ACC112 (cell line): ENCODE measurements at regions not wholly inside any gene's neighbourhood (a gene's known extent, or its start where the extent isn't known, plus 50 kb on each side); places are given as distances from the start of the nearest gene placed in this dataset.
"Not testable (repeated sequence)": the region's sequence is repeated elsewhere in the genome, so short reads cannot be mapped to it uniquely, and the experiment has no call there.

Source experiments
- H2AFZ ChIP-seq: fragments of 200-600 bp; sonication (generic); one replicate; pipeline ENCODE4 v1.6.0; 2017; ENCODE audit warnings: antibody characterized with exemption, low read length; ENCODE audit not compliant: unreplicated experiment
- H3K27ac ChIP-seq: fragments of 200-600 bp; sonication (generic); 2 replicates; pipeline ENCODE4 v1.5.1; 2014; ENCODE audit warnings: low read depth, mild to moderate bottlenecking, antibody characterized with exemption, low read length, moderate library complexity
- H3K27me3 ChIP-seq: fragments of 200-600 bp; sonication (generic); 2 replicates; pipeline ENCODE4 v1.6.1; 2014; ENCODE audit warnings: mild to moderate bottlenecking, antibody characterized with exemption, low read length, moderate library complexity, mixed read lengths; ENCODE audit not compliant: insufficient read depth
- H3K36me3 ChIP-seq: fragments of 200-600 bp; sonication (generic); 2 replicates; pipeline ENCODE4 v1.6.1; 2016; ENCODE audit warnings: mild to moderate bottlenecking, antibody characterized with exemption, low read length, moderate library complexity, mixed read lengths; ENCODE audit not compliant: insufficient read depth
- H3K4me1 ChIP-seq: fragments of 200-600 bp; sonication (generic); one replicate; pipeline ENCODE4 v1.6.1; 2016; ENCODE audit warnings: low read length, mixed read lengths; ENCODE audit not compliant: insufficient read depth, unreplicated experiment, control insufficient read depth
- H3K4me3 ChIP-seq: fragments of 200-600 bp; sonication (generic); 2 replicates; pipeline ENCODE4 v1.5.1; 2014; ENCODE audit warnings: mild to moderate bottlenecking, low read depth, low read length
- H3K79me2 ChIP-seq: fragments of 200-600 bp; sonication (generic); one replicate; pipeline ENCODE4 v1.6.0; 2016; ENCODE audit warnings: low read length; ENCODE audit not compliant: control insufficient read depth, unreplicated experiment, insufficient read depth

- Histone ChIP-seq H3K79me2 (no peaks in the 10 kb centered on the region), H3K4me3 (no peak overlapping the region), H3K27ac (no peak overlapping the region), H3K27me3 (no peaks in the 10 kb centered on the region), H3K36me3 (no peaks in the 10 kb centered on the region), H2AFZ (no peak overlapping the region), H3K4me1 (no peaks in the 10 kb centered on the region)
These were observed 510.1 kb upstream of the AUTS2 start for GRCh38 chr7:69088185-69088584.

DNA sequence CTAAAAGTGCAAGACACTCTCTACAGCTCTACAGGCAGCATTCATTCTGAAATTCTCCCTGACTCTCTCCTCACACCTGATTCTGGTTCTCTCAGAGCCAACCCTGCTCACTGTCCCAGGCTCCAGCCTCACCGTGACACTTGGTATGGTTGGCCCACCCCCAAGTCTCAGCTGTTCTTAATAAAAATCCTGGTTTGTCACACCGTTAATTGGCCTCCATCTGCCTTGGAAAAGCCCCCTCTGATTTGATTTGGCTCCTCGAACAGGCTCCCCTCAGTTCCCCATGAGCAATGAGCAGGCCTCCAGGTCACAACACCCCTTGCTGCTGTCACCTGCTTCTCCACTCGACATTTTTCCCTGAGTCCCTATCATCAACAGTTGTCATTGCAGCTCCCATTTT is 507.3 kb upstream of the AUTS2 start:
- no peak overlapping the region for H3K27ac ChIP-seq
- no peaks in the 10 kb centered on the region for H3K79me2 ChIP-seq
- H3K4me1 ChIP-seq: no peaks in the 10 kb centered on the region
- H3K27me3 ChIP-seq: no peaks in the 10 kb centered on the region
- no peak overlapping the region for H3K4me3 ChIP-seq
- no peaks in the 10 kb centered on the region for H3K36me3 ChIP-seq
- no peak overlapping the region for H2AFZ ChIP-seq

GRCh38 chr7:69091521-69091920 is 506.8 kb upstream of the AUTS2 start:
- no peaks in the 10 kb centered on the region for H3K4me1 ChIP-seq

DNA sequence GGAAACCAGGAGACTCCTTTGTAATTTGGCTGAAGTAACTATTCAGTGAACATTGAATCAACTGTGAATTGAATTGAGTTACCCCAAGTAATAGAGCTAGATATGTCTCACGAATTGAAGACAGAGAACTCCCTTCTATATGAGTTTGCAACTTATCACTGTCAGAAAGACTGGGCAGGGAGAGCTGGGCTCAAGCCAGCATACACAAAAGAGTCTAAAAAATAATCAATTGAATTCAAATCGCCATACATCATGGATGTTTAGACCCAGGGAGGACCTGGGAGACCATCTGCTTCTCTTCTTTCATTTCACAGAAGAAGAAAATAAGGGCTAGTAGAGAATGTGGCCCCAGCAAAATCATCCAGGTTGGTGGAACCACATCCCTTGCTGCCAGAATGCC is 503.1 kb upstream of the AUTS2 start:
- Histone ChIP-seq H2AFZ (no peak overlapping the region), H3K27ac (no peak overlapping the region), H3K4me3 (no peak overlapping the region), H3K79me2 (no peaks in the 10 kb centered on the region), H3K4me1 (no peaks in the 10 kb centered on the region), H3K36me3 (no peaks in the 10 kb centered on the region), H3K27me3 (no peaks in the 10 kb centered on the region)

More at GRCh38 chr7:69091521-69091920, 506.8 kb upstream of the AUTS2 start:
- Histone ChIP-seq H3K27me3 (no peaks in the 10 kb centered on the region), H3K36me3 (no peaks in the 10 kb centered on the region), H3K4me3 (no peak overlapping the region), H3K27ac (no peak overlapping the region), H3K79me2 (no peaks in the 10 kb centered on the region), H2AFZ (no peak overlapping the region)

DNA sequence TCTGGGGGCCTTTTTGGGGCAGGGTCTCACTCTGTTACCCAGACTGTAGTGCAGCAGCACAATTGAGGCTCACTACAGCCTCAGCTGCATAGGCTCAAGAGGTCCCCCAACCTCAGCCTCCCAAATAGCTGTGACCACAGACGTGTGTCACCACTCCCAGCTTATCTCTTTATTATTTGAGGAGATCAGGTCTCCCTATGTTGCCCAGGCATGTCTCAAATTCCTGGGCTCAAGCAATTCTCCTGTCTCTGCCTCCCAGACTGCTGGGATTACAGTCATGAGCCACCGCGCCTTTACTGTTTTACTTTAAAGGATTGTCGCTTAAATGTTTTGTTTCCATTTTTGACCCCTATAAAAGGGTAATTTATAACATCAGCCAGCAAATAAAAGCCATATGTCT is 502.6 kb upstream of the AUTS2 start:
- no peak overlapping the region for H2AFZ ChIP-seq
- H3K27me3 ChIP-seq: no peaks in the 10 kb centered on the region
- H3K27ac ChIP-seq: no peak overlapping the region
- H3K36me3 ChIP-seq: no peaks in the 10 kb centered on the region
- no peaks in the 10 kb centered on the region for H3K79me2 ChIP-seq
- no peaks in the 10 kb centered on the region for H3K4me1 ChIP-seq
- no peak overlapping the region for H3K4me3 ChIP-seq

- no peak overlapping the region for H3K27ac ChIP-seq
- H3K4me3 ChIP-seq: no peak overlapping the region
- H3K27me3 ChIP-seq: no peaks in the 10 kb centered on the region
- no peaks in the 10 kb centered on the region for H3K36me3 ChIP-seq
- H3K4me1 ChIP-seq: no peaks in the 10 kb centered on the region
- no peak overlapping the region for H2AFZ ChIP-seq
- no peaks in the 10 kb centered on the region for H3K79me2 ChIP-seq
These were observed 494.3 kb upstream of the AUTS2 start for GRCh38 chr7:69104023-69104422.

- Histone ChIP-seq H3K36me3 (no peaks in the 10 kb centered on the region), H3K27me3 (no peaks in the 10 kb centered on the region), H3K27ac (no peak overlapping the region), H2AFZ (no peak overlapping the region), H3K4me1 (no peaks in the 10 kb centered on the region), H3K79me2 (no peaks in the 10 kb centered on the region), H3K4me3 (no peak overlapping the region)
These were observed 493.2 kb upstream of the AUTS2 start for GRCh38 chr7:69105092-69105491.

DNA sequence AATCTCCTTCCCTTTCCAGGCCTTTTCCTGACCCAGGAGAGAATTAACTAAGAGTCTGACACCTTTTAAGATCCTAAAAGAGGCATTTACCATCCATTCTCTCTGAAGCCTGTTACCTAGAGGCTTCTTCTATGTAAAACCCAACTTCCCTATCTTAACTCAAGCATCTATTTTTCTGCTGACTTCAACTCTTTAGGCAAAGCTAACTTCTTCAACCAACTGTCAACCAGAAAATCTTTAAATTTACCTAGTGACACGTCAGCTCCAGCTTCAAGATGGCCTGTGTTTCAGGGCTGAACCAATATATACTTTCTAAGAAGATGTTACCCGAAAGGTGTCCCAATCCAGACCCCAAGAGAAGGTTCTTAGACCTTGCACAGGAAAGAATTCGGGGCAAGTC is 492.3 kb upstream of the AUTS2 start:
- Histone ChIP-seq H3K4me3 (no peak overlapping the region), H3K36me3 (no peaks in the 10 kb centered on the region), H3K27me3 (no peaks in the 10 kb centered on the region), H2AFZ (no peak overlapping the region), H3K79me2 (no peaks in the 10 kb centered on the region), H3K4me1 (no peaks in the 10 kb centered on the region), H3K27ac (no peak overlapping the region)

DNA sequence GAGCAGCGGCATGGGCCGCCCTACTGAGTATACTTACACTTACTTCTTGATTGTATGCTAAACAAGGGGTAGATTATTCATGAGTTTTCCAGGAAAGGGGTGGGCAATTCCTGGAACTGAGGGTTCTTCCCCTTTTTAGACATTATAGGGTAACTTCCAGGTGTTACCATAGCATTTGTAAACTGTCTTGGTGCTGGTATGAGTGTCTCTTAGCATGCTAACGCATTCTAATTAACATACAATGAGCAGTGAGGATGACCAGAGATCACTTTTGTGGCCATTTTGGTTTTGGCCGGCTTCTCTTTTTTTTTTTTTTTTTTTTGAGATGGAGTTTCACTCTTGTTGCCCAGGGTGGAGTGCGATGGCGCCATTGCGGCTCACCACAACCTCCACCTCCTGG is 491.8 kb upstream of the AUTS2 start:
- not testable (repeated sequence) for H3K27me3 ChIP-seq, H3K79me2 ChIP-seq, H3K4me3 ChIP-seq, H3K36me3 ChIP-seq, H3K27ac ChIP-seq, H3K4me1 ChIP-seq, H2AFZ ChIP-seq

DNA sequence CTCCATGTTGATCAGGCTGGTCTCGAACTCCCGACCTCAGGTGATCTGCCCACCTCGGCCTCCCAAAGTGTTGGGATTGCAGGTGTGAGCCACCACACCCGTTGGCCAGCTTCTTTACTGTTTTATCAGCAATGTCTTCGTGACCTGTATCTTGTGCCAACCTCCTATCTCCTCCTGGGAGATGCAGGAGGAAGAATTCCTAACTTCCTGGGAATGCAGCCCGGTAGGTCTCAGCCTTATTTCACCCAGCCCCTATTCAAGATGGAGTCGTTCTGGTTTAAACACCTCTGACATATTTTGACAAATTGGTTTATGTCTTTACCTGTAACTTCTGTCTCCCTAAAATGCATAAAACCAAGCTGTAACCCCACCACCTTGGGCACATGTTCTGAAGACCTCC is 491.3 kb upstream of the AUTS2 start:
- not testable (repeated sequence) for H3K27ac ChIP-seq, H3K4me3 ChIP-seq, H3K4me1 ChIP-seq, H2AFZ ChIP-seq, H3K36me3 ChIP-seq, H3K79me2 ChIP-seq, H3K27me3 ChIP-seq

DNA sequence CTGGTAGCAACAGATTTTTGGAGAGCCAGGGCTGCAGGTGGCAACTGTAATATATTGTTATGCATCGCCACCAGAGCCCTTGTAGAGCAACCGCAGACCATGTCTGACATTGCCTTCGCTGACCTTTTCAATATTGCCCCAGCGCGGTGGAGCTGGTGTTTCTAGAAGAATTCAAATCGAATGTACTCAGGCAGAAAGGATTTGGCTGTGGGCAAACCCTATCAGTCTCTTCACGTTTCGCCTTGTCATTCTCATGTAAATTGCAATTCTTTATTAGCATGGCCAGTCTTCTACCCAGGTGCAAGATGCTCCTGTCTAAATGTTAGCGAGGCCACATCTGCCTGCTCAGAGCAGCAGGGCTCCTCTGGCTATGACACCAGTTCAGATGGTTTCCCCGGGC is 490.2 kb upstream of the AUTS2 start:
- H3K27ac ChIP-seq: no peak overlapping the region
- no peaks in the 10 kb centered on the region for H3K79me2 ChIP-seq
- H3K27me3 ChIP-seq: no peaks in the 10 kb centered on the region
- H2AFZ ChIP-seq: no peak overlapping the region
- no peaks in the 10 kb centered on the region for H3K36me3 ChIP-seq
- H3K4me3 ChIP-seq: no peak overlapping the region
- H3K4me1 ChIP-seq: no peaks in the 10 kb centered on the region

GRCh38 chr7:69109246-69109645 is 489.0 kb upstream of the AUTS2 start:
- Histone ChIP-seq H3K79me2 (no peaks in the 10 kb centered on the region), H3K27me3 (no peaks in the 10 kb centered on the region), H2AFZ (no peak overlapping the region), H3K36me3 (no peaks in the 10 kb centered on the region), H3K27ac (no peak overlapping the region), H3K4me3 (no peak overlapping the region), H3K4me1 (no peaks in the 10 kb centered on the region)
